ENCODE measurements at regions not wholly inside any gene's neighbourhood (a gene's known extent, or its start where the extent isn't known, plus 50 kb on each side); places are given as distances from the start of the nearest gene placed in this dataset.

GRCh38 chr4:3645711-3646679 lies 113.8 kb upstream of the LRPAP1 start:
- DNase-seq (peak in 1 of 3 donors; percentile 29), ATAC-seq (no peak)
- H3K4me1 ChIP-seq (ENCODE audit: low read depth) = no peaks in the 10 kb centered on the region
- no peak for TF ChIP-seq CTCF (IDR thresholded peaks at IDR 0.05)
- no peaks in the 10 kb centered on the region for H3K9me3 ChIP-seq
- intact Hi-C loops (cut with DNase I, micrococcal nuclease) = no loop called here
- H3K36me3 ChIP-seq (ENCODE audit: low read depth) = no peaks in the 10 kb centered on the region
- H3K4me3 ChIP-seq = no peak overlapping the region

GRCh38 chr4:3644849-3645627 lies 112.8 kb upstream of the LRPAP1 start:
- Histone ChIP-seq H3K4me3 (no peak overlapping the region), H3K9me3 (no peaks in the 10 kb centered on the region), H3K4me1 (ENCODE audit: low read depth) (no peaks in the 10 kb centered on the region), H3K36me3 (ENCODE audit: low read depth) (no peaks in the 10 kb centered on the region)
- ATAC-seq = peak; percentile 28
- intact Hi-C loops (cut with DNase I, micrococcal nuclease) = no loop called here
- no peak for TF ChIP-seq CTCF (IDR thresholded peaks at IDR 0.05)
- DNase-seq = peak in 1 of 3 donors; percentile 45

- Histone ChIP-seq H3K4me1 (ENCODE audit: low read depth) (no peaks in the 10 kb centered on the region), H3K4me3 (no peak overlapping the region), H3K9me3 (no peaks in the 10 kb centered on the region), H3K36me3 (ENCODE audit: low read depth) (no peaks in the 10 kb centered on the region)
- peak in 2 of 3 donors; percentile 14 to 29 for DNase-seq
- ATAC-seq = no peak
- no peak for TF ChIP-seq CTCF (IDR thresholded peaks at IDR 0.05)
- intact Hi-C loops (cut with DNase I, micrococcal nuclease) = no loop called here
These were observed 111.6 kb upstream of the LRPAP1 start for GRCh38 chr4:3643518-3644433.

GRCh38 chr4:3642806-3643517 lies 110.7 kb upstream of the LRPAP1 start:
- Histone ChIP-seq H3K4me3 (no peak overlapping the region), H3K9me3 (no peaks in the 10 kb centered on the region), H3K4me1 (ENCODE audit: low read depth) (no peaks in the 10 kb centered on the region), H3K36me3 (ENCODE audit: low read depth) (no peaks in the 10 kb centered on the region)
- intact Hi-C loops (cut with DNase I, micrococcal nuclease) = no loop called here
- ATAC-seq = no peak
- TF ChIP-seq CTCF (IDR thresholded peaks at IDR 0.05) = no peak
- peak in 2 of 3 donors; percentile 13 to 27 for DNase-seq
